GM18870 (cell line): ENCODE measurements at regions not wholly inside any gene's neighbourhood (a gene's known extent, or its start where the extent isn't known, plus 50 kb on each side); places are given as distances from the start of the nearest gene placed in this dataset.

Experiments
- ATAC-seq: cut with Tn5 transposase; IDR thresholded peaks from one replicate; pipeline ENCODE4 v1.9.1; 2021; ENCODE audit warnings: moderate library complexity; ENCODE audit not compliant: unreplicated experiment

GRCh38 chr2:64820901-64821300 lies 167.2 kb upstream of the SERTAD2 start:
- ATAC-seq, result no peak

- no peak for ATAC-seq
Measured at GRCh38 chr2:64823794-64824193, 165.4 kb upstream of the SLC1A4 start.

- no peak for ATAC-seq
Measured at GRCh38 chr2:64825831-64826491, 163.2 kb upstream of the SLC1A4 start.

GRCh38 chr2:64826703-64827102 lies 162.5 kb upstream of the SLC1A4 start:
- no peak for ATAC-seq

- ATAC-seq, result no peak
Measured at GRCh38 chr2:64828261-64828660, 160.9 kb upstream of the SLC1A4 start.

GRCh38 chr2:64829525-64829924 lies 159.7 kb upstream of the SLC1A4 start:
- ATAC-seq, result no peak

GRCh38 chr2:64831134-64831976 lies 157.8 kb upstream of the SLC1A4 start:
- ATAC-seq, result peak; percentile 83

- ATAC-seq, result no peak
Measured at GRCh38 chr2:64831977-64832328, 157.2 kb upstream of the SLC1A4 start.

- ATAC-seq, result no peak
Measured at GRCh38 chr2:64832936-64833335, 156.3 kb upstream of the SLC1A4 start.

- ATAC-seq, result no peak
Measured at GRCh38 chr2:64836566-64836965, 152.6 kb upstream of the SLC1A4 start.

GRCh38 chr2:64837116-64837731 lies 152.0 kb upstream of the SLC1A4 start:
- ATAC-seq, result no peak

GRCh38 chr2:64837925-64838641 lies 151.1 kb upstream of the SLC1A4 start:
- no peak for ATAC-seq

- ATAC-seq, result no peak
Measured at GRCh38 chr2:64838817-64839216, 150.4 kb upstream of the SLC1A4 start.

- peak; percentile 87 for ATAC-seq
Measured at GRCh38 chr2:64839844-64840243, 149.4 kb upstream of the SLC1A4 start.

- no peak for ATAC-seq
Measured at GRCh38 chr2:64840426-64840881, 148.7 kb upstream of the SLC1A4 start.

- no peak for ATAC-seq
Measured at GRCh38 chr2:64841461-64841860, 147.7 kb upstream of the SLC1A4 start.

- ATAC-seq, result no peak
Measured at GRCh38 chr2:64842030-64842429, 147.2 kb upstream of the SLC1A4 start.

GRCh38 chr2:64844087-64844486 lies 145.1 kb upstream of the SLC1A4 start:
- no peak for ATAC-seq

GRCh38 chr2:64845273-64845905 lies 143.8 kb upstream of the SLC1A4 start:
- no peak for ATAC-seq

- ATAC-seq, result no peak
Measured at GRCh38 chr2:64846177-64846576, 143.0 kb upstream of the SLC1A4 start.

GRCh38 chr2:64847930-64848329 lies 141.3 kb upstream of the SLC1A4 start:
- no peak for ATAC-seq
